NT2/D1 (cell line): ENCODE measurements at regions not wholly inside any gene's neighbourhood (a gene's known extent, or its start where the extent isn't known, plus 50 kb on each side); places are given as distances from the start of the nearest gene placed in this dataset.

Experiments used
- SUZ12 ChIP-seq: IDR thresholded peaks from 2 replicates; pipeline ENCODE4 v1.6.1; 2011; ENCODE audit not compliant: insufficient read length, insufficient read depth; ENCODE audit errors: extremely low read depth
- YY1 ChIP-seq: IDR thresholded peaks from 2 replicates; pipeline ENCODE4 v1.6.1; 2011; ENCODE audit not compliant: insufficient read length, insufficient read depth
- ZNF274 ChIP-seq: IDR thresholded peaks from 2 replicates; pipeline ENCODE4 v1.6.1; 2011; ENCODE audit warnings: mild to moderate bottlenecking, low read depth, low read length

DNA sequence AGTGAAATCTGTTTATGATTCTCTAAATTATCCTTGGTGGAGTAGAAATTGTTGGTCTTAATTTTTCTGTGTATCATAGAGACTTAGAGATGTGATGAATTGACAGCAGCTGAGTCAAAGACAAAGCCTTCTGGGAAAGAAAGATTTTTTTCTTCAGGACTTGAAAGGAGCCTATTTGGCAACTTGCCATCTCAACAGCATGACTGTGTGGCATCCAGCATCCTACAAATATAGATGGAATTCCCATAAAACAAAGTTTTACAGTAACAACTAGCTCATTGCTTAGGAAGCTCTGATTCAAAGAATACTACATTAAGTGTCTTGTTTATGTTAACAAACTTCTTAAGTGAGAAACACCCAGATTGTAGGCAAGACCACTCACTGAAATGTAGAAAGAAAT, 79.2 kb upstream of the SETBP1 start:
- TF ChIP-seq YY1 (no peak), SUZ12 (no peak), ZNF274 (no peak)
